Brain pericyte (primary cell): ENCODE measurements at regions not wholly inside any gene's neighbourhood (a gene's known extent, or its start where the extent isn't known, plus 50 kb on each side); places are given as distances from the start of the nearest gene placed in this dataset.
"Not testable (repeated sequence)": the region's sequence is repeated elsewhere in the genome, so short reads cannot be mapped to it uniquely, and the experiment has no call there.

Source experiments
- DNase-seq: peaks from one replicate; pipeline ENCODE4 v3.0.0-alpha.2; 2012; ENCODE audit warnings: low read depth, low spot score

DNA sequence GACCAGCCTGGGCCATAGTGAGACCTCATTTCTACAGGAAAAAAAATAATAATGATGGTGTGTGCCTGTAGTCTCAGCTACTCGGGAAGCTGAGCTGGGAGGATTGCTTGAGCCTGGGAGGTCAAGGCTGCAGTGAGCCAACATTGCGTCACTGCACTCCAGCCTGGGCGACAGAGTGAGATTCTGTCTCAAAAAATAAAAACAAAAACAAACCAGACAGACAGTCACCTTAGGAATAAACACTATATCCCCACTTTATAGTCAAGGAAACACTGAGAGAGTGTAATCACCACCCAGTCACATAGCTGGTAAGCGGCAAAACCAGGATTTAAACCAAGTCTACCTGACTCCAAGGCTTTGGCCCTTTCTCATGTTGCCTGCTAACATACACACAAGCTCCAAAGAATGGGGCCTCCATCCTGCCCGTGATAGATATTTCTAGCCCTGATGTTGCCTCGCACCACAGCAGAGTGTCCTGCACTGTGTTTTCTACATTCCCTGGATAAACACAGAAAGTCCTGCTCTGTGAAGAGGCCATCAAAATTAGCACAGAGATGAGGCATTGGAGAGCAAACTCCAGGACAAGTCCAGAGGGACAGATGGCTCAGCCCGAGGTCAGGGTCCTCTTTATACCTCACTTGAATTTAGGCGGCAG lies 66.1 kb upstream of the SMURF2 start:
- DNase-seq: no peak

DNA sequence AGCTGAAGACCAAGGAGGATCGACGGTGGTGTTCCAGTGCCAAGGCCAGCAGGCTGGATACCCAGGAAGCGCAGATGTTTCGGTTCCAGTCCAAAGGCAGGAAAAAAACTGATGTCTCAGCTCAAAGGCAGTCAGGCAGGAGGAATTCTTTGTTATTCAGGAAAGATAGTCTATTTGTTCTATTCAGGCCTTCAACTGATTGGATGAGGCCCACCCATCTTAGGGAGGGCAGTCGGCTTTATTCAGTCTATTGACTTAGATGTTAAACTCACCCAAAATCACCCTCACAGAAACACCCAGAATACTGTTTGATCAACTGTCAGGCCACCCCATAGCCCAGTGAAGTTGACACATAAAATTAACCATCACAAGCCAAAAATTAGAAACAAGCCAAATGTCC lies 63.9 kb upstream of the SMURF2 start:
- not testable (repeated sequence) for DNase-seq

- DNase-seq: not testable (repeated sequence)
These were observed 62.1 kb upstream of the SMURF2 start for GRCh38 chr17:64724246-64724645.

DNA sequence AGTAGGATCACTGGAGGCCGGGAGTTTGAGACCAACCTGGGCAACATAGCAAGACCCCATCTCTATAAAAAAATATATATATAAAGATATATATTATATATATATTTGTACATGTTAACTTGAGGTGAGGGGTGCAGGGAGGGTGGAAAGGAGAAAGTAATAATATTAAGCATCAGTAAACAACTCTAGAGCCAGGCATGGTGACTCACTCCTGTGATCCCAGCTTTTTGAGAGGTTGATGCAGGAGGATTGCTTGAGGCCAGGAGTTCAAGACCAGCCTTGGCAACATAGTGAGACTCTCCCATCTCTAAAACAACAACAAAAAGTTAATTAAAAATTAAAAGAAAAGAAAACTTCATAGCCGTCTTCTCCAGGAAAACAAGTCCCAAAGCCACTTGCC lies 61.7 kb upstream of the SMURF2 start:
- no peak for DNase-seq

GRCh38 chr17:64721556-64721955 lies 59.4 kb upstream of the SMURF2 start:
- DNase-seq: not testable (repeated sequence)

DNA sequence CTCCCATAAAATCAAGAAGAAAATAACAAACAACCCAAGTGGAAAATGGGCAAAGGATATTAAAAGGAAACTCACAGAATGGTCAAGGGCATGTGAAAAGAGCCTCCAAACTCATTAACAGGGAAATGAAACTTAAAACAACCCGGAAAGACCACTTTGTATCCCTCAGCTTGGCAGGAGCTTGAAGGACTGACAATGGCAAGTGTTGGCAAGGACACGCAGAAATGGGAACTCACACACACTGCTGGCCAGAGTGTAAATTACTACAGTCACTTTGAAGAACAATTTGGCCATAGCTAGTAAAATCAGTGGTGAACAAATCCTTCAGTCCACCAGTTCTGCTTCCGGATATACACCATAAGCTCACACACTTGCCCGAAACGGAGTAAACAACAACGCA lies 58.1 kb upstream of the SMURF2 start:
- not testable (repeated sequence) for DNase-seq

- not testable (repeated sequence) for DNase-seq
These were observed 57.4 kb upstream of the SMURF2 start for GRCh38 chr17:64719517-64719916.

GRCh38 chr17:64718816-64719215 lies 56.7 kb upstream of the SMURF2 start:
- not testable (repeated sequence) for DNase-seq

DNA sequence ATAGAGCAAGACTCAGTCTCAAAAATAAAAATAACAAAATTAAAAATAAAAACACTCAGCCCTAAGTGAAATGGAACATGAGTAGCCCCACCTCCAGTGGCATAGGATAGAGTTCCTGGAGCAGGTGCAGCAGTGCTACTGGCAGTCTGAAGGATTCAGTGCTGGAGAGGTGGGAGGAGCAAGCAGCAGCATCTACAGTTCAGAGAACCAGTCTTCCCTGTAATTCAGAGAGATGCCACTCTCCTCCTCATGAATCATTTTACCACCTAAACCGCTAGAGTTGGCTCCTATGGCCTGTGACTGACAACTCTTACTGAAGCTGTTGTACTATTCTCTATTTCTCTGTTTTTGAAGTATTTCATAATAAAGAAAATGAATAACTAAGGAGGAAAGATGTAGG lies 56.0 kb upstream of the SMURF2 start:
- no peak for DNase-seq

GRCh38 chr17:64716496-64716895 lies 54.4 kb upstream of the SMURF2 start:
- DNase-seq: not testable (repeated sequence)

- not testable (repeated sequence) for DNase-seq
These were observed 51.7 kb upstream of the SMURF2 start for GRCh38 chr17:64713786-64714185.

- not testable (repeated sequence) for DNase-seq
These were observed 50.6 kb upstream of the SMURF2 start for GRCh38 chr17:64712557-64713351.
